NCI-H82 treated with DMSO at 0.1 percent for 48 hours (cell line): ENCODE measurements at regions not wholly inside any gene's neighbourhood (a gene's known extent, or its start where the extent isn't known, plus 50 kb on each side); places are given as distances from the start of the nearest gene placed in this dataset.

Experiments used
- DNase-seq: peaks from one replicate; lab custom pipeline; 2025; ENCODE audit not compliant: unreplicated experiment; lab: John Stamatoyannopoulos, UW

DNA sequence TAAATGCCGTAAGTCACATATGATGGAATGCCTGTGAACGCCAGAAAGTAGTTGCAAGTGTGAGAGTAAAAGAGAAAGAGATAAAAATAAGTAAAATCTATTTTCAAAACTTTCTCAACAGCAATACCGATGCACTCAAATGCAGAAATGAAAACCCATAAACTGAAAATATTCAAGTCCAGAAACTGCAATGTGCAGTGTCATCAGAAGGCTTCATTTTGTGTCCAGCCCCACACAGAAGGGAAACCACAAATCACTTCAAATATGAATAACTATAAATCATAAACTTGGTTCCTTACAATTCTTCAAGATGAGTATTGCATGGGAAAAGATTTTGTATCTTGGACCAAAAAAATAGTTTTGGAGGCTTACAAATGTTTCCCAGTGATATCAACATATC is 375.2 kb upstream of the ANO5 start:
- no peak for DNase-seq

DNA sequence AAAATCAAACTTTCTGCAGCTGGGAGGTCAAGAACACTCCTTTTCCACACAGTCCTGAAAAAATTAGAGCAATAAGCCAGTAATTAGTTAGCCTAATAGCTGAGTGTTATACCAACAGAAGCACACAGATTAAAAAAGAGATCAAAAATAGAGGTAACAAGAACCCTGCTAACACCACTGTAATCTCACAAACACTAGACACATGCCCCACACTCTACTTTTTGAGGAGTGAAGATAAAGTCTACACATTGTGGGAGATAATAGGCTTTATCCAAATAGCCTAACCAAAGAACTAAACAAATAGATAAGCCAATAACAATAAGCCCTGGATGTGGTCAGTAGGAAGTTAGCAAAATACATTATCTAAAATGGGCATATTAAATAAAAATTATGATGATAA is 372.7 kb upstream of the ANO5 start:
- peak; percentile 40 for DNase-seq

GRCh38 chr11:21825127-21825526 is 367.8 kb upstream of the ANO5 start:
- no peak for DNase-seq

DNA sequence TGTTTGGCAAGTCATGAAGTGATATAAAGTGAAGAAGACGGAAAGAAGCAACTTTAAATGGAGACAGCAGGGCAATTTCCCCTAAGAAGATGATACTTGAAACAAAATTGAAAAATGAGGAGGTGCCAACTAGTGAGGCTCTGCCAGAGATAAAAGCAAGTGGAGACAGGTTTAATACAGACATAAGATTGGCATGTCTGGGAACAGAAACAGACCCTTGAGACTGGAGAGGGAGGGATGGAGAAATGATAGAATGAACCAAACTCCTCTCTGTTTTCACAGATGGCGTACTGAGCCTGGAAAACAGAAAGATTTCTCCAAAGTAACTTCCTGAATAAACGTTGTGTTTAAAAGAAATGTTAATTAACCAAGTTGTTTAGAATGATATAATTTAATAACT is 354.5 kb upstream of the ANO5 start:
- no peak for DNase-seq

DNA sequence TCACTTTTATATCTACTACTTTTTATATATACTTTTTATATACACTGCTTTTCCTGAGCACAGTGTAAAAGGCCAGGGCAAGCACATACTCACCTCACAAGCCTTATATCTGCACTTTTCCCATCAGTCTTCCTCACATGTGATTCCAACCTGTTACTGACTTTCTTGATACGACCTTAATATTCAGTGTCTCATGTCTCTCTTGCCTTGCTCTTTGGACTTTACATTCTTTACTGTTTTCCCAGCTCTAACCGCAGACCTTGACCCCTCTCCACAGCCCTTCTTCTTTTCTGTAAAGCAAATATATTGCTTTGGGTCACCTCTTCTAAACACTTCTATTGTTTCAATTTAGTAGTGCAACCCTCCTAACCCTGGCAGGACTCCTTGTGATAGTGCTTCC is 353.1 kb upstream of the ANO5 start:
- no peak for DNase-seq

DNA sequence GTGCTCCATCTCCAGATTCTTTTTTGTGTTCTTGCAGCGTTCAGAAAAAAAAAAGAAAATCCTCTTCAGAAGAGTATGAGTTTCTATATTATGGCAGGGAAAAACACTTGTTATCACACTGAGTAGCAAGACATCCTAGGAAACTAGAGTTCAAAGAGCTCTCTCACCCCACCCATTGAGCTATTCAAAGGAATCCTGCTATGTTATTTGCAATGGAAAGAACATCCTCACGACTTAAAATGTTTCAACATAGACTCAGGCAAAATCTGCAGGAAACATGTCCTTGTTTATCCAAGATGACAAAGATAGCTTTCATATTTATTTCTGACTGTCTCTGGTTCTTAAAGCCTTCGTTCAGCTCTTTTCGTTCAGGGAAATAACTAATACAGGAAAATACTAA is 331.6 kb upstream of the ANO5 start:
- DNase-seq = no peak

- DNase-seq = no peak
Observed at GRCh38 chr11:21865541-21865940, 327.3 kb upstream of the ANO5 start.

DNA sequence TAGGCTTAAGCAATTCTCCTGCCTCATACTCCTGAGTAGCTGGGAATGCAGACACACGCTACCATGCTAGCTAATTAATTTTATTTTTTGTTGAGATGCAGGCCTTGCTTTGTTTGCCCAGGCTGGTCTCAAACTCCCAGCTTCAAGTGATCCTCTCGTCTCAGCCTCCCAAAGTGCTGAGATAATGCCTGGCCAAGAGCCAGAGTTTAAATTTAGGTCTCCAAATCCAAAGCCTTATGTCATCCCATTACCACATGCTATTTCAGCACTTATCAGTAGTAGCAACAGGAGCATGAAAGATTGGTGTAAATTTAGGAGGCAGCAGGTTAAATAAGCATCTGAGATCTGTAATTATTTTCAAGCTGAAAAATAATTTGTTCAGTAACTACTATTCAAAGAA is 326.1 kb upstream of the ANO5 start:
- no peak for DNase-seq

GRCh38 chr11:21877151-21877550 is 315.7 kb upstream of the ANO5 start:
- no peak for DNase-seq

DNA sequence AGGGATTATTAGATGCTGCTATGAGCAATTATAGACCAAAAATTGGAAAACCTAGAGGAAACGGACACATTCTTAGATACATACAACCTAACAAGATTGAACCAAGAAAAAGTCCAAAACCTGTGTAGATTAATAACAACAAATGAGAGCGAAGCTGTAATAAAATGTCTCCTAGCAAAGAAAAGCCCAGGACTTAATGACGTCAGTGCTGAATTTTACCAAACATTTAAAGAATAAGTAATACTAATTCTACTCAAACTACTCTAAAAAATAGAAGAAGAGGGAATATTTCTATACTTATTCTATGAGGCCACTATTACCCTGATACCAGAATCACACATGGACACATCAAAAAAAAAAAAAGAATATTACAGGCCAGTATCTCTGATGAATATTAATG is 309.5 kb upstream of the ANO5 start:
- DNase-seq = no peak

DNA sequence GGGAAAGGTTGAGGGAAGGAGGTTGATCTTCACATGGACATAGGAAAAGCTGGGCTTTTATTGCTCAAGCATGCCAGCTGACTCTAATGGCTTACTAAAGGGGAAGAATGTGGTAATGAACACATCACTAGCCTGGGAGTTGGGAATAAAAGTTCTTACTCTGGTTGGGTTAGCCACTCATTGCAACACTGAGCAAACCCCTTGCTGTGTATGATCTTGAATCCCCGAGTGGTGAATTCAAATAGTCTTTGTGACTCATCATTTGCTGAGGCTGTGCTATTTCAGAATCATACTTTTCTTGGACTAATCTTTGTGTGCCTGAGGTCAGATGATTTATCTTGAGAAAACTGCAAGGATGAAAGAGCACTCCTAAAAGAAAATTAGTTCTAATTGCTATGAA is 304.1 kb upstream of the ANO5 start:
- no peak for DNase-seq

DNA sequence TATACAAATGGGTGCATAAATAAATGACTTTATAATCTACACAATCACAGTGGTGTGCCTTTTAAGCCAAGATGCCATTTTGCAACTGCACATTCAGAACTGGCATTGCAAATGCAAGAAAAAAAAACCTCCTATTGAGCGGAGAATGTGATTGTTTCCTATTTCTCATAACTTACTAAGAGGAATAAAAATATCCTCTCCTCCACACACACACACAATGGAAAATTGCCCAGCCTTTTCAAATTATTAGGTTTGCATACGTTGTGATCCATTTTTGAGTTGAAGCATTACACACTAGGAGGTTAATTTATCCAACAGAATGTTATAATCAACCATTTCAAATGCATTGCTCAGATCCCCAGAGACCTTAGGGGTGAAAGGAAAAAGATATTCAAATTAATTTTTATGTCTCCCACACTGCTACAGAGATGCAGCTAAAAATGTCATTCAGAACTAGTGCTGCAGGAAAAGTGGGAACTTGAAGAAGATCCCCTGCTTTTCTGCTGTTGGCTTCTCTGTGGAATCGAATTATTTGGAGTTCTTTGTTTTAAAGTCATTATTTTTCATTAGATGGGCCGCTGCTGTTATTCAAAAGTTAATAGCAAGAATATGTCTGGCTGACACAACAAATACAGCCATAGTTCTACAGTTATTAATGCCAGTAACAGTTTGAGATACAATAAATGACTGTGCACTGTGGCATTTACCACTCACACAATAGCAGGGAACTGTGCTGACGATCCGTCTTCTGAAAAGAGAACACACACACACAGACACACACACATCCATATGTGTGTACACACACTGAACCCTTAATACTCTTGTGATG is 299.9 kb upstream of the ANO5 start:
- DNase-seq = no peak

GRCh38 chr11:21893565-21893867 is 299.4 kb upstream of the ANO5 start:
- DNase-seq = peak; percentile 72

DNA sequence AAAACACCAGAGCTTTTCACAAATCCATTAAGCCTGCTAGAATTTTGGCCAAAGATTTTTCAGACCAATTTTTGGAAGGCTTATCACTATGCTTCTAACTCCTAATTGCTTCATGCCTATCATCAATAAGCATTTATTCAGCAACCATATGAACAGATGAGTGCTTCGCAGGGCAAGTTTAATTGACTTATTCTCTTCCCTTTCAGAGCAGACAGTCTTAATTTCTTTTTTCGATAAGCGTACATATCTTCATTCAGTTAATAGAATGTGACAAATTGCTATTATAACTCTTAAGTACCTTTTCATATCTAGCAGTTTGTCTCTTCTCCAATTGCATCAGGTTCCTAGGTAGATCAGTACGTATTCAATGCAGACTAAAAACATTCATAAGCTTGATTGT is 298.4 kb upstream of the ANO5 start:
- DNase-seq = peak; percentile 46

GRCh38 chr11:21895686-21896085 is 297.2 kb upstream of the ANO5 start:
- DNase-seq = peak; percentile 57

GRCh38 chr11:21896216-21896615 is 296.7 kb upstream of the ANO5 start:
- no peak for DNase-seq

DNA sequence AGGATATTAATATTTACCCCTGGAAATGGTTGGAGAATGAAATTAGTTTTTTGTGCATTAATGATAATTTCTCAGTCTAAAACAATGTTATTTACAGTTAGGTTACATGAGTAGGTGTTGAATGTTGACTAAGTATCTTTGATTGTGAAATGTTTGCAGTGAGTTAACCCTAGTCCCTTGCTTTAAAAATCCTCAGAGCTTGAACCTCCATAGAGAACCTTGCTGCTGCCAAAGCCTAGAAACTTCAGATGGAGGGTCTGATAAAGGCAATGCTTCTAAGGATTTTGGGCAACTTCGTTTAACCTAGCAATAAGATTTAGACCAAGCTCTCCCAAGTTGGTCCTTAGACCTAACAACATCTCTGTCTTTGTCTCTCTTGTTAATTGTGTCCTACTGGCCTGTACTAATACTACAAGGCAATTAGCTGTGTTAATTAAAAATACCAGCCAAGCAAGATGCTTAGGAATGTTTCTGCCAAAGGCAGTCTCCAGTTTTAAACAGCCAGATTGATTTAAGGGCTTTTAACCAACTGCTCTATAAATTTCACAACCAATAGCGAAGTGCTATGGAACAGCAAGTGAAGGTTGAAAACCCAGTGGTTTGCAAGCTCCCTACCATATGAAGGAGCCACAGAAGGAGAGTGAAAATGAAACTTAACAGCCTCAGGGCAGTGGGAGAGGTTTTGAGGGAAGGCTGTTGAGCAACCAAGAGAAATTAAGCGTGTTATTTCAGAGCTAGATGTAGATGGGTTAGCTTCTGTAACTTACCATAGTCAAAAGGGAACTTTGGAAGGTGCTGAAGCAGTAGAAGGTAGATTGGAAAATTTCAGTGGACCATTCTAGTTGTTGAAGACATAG is 295.9 kb upstream of the ANO5 start:
- DNase-seq = no peak

DNA sequence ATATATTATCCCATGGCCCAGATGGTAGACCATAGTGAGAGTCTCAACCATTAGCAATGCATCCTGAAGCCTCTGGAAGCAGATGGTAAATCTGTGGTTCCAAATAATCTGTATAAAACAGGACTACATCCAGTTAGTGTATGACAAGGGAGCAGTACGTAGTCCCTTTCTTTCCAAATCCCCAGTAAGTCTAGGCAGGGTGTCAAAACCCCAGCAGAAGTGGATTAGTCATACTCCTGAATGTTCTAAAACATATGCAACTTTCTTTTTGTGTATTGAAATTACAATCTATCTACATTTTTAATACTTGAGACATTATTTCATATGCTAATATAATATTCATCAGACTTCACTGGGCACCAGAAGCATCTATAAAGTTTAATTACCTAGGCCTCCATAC is 295.1 kb upstream of the ANO5 start:
- peak; percentile 79 for DNase-seq

DNA sequence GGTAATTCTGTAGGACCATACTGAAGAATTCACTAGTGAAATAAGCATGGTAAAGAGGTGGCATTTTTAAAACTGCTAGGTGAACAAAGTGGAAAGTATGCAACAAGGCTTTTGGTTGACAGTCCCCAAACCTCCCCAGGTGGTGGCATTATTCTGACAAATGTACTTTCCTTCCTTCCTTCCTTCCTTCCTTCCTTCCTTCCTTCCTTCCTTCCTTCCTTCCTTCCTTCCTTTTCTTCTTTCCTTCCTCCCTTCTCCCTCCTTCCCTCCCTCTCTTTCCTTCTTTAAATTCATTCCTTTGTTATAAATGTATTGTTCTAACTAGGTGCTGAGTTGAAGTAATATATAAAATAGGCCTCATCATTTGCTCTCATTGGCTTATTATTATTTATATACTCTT is 284.7 kb upstream of the ANO5 start:
- DNase-seq = no peak

- no peak for DNase-seq
Observed at GRCh38 chr11:21909145-21909544, 283.7 kb upstream of the ANO5 start.

DNA sequence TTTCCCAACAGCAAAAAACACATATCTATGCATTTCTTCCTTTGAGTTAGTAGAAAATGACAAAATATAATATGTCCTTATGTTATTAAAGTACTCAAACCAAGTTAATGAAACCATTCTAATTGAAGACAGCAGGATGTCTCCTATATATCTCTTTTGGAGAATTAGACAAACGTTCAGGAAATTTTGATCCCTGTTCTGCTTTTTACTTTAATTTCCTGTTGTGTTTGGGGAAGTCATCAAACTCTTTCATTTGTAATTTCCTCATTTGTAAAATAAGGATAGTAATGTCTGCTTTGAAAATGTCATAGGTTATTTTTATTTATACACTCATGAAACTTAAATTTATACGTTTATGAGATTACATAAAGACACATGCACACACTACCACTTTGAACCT is 281.8 kb upstream of the ANO5 start:
- no peak for DNase-seq

- DNase-seq = no peak
Observed at GRCh38 chr11:21912285-21912684, 280.6 kb upstream of the ANO5 start.

- peak; percentile 85 for DNase-seq
Observed at GRCh38 chr11:21921151-21921550, 271.7 kb upstream of the ANO5 start.
